Effector memory CD8-positive, alpha-beta T cell (primary cell): ENCODE measurements at regions not wholly inside any gene's neighbourhood (a gene's known extent, or its start where the extent isn't known, plus 50 kb on each side); places are given as distances from the start of the nearest gene placed in this dataset.

Source experiments
- ATAC-seq: fragments of 150-1000 bp; cut with Tn5 transposase; replicated peaks from 2 replicates; pipeline ENCODE4 v1.10.0; 2021; ENCODE audit warnings: mild to moderate bottlenecking, moderate library complexity
- DNase-seq, 3 experiments: peaks; one replicate each; pipeline ENCODE4 v3.0.0; 2021
- H3K27ac Mint-ChIP-seq, 2 donors: one replicate each; pipeline ENCODE4 v1.8.0; 2022; ENCODE audit warnings: mild to moderate bottlenecking in 2 of 2, mixed read lengths in 2 of 2, moderate library complexity in 2 of 2
- H3K27me3 Mint-ChIP-seq, 2 donors: one replicate each; pipeline ENCODE4 v1.8.0; 2022; ENCODE audit warnings: mixed read lengths in 2 of 2
- H3K36me3 Mint-ChIP-seq: one replicate; pipeline ENCODE4 v1.8.0; 2022; ENCODE audit warnings: mild to moderate bottlenecking, moderate library complexity, mixed read lengths; ENCODE audit not compliant: insufficient read depth
- H3K4me1 Mint-ChIP-seq, 2 donors: one replicate each; pipeline ENCODE4 v1.8.0; 2022; ENCODE audit warnings: low read depth in 2 of 2, mixed read lengths in 2 of 2
- H3K4me3 Mint-ChIP-seq, 2 donors: one replicate each; pipeline ENCODE4 v1.8.0; 2022; ENCODE audit warnings: mild to moderate bottlenecking in 2 of 2, mixed read lengths in 2 of 2, moderate library complexity in 2 of 2
- H3K9me3 Mint-ChIP-seq, 2 donors: one replicate each; pipeline ENCODE4 v1.8.0; 2022; ENCODE audit warnings: mixed read lengths in 2 of 2

DNA sequence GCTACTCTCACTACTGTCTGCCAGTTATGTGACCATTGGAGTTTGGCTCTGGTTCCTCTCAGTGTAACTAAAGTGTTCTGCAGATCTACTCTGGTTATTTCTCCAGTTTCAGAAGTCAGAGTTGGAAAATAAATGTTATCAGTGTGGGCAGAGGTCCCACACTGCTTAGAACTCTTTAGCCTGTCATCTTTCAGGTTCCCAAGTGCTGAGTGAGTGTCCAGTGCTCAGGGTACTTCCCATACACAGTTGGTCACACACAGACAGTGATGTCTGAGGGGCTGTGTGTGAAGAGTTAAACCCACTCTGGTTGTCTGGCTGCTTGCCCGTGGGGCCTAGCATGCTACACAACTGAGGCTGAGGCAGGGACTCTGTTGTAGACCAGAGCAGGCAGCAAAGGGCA lies 421.8 kb upstream of the MEX3C start:
- H3K9me3 Mint-ChIP-seq = peaks cover 0 to 2% of the 10 kb centered on the region in 2 donors
- H3K4me3 Mint-ChIP-seq = no peak overlapping the region

DNA sequence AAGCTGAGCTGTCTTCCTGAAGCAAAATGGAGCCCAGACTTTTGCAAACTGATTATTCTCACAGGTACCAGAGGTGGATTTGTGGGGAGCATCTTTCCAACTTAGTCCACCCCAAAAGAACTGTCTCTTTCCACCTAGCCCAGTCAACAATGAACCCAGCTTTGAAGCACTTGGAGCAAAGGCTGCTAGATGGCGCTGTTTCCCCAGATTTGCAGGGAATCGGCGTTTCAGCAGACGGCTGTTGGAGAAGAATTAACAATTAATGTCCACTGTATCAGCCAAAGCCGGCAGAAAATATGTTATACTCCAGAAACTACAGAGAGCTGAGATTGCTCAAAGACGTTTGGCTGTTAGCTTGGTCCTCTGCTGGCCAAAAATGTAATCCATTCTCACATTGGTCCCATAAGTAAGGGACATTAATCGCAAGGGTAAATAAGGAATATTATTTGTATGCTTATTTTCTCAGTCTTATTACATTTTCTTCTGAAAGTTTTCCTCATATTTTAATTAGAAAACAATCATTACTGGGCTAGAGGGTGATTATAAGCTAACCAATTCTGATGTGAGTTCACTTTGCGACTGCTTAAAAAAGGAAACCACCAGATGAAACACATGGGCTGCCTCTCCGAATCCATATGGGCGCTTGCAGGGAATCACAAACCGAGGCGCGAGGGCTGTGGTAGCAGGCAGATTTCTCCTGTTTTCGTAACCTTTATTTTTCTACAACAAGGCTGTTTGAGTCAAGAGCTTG lies 423.8 kb upstream of the MEX3C start:
- Mint-ChIP-seq H3K27ac (no peak overlapping the region), H3K4me1 (no peaks in the 10 kb centered on the region), H3K4me3 (no peak overlapping the region), H3K9me3 (peaks cover 0 to 2% of the 10 kb centered on the region in 2 donors), H3K27me3 (peaks cover 14 to 43% of the 10 kb centered on the region in 2 donors), H3K36me3 (no peaks in the 10 kb centered on the region)
- DNase-seq (no peak), ATAC-seq (no peak)

More for the DNA sequence above, 421.8 kb upstream of the MEX3C start:
- Mint-ChIP-seq H3K36me3 (no peaks in the 10 kb centered on the region), H3K27me3 (peaks cover 16 to 36% of the 10 kb centered on the region in 2 donors), H3K4me1 (no peaks in the 10 kb centered on the region), H3K27ac (no peak overlapping the region)
- ATAC-seq = no peak
- DNase-seq = no peak

DNA sequence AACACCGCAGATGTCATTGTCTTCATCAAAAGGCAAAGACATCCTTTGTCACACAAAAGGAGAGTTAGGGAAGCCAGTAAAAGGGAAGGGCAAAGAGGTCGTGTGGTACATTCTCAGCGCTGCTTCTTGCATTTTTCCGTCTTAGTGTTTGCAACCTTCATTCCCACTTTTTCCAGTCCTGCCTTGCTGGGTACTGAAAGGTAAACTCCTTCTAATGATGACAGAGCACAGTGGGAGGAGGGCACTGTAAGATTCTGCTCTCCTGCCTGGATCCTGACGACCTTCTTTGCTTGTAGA lies 424.3 kb upstream of the MEX3C start:
- no peaks in the 10 kb centered on the region for H3K36me3 Mint-ChIP-seq
- no peaks in the 10 kb centered on the region for H3K4me1 Mint-ChIP-seq
- H3K27me3 Mint-ChIP-seq = peaks cover 9 to 43% of the 10 kb centered on the region in 2 donors
- H3K9me3 Mint-ChIP-seq = peaks cover 0 to 2% of the 10 kb centered on the region in 2 donors
- ATAC-seq (no peak), DNase-seq (no peak)
- no peak overlapping the region for H3K4me3 Mint-ChIP-seq
- H3K27ac Mint-ChIP-seq = no peak overlapping the region

DNA sequence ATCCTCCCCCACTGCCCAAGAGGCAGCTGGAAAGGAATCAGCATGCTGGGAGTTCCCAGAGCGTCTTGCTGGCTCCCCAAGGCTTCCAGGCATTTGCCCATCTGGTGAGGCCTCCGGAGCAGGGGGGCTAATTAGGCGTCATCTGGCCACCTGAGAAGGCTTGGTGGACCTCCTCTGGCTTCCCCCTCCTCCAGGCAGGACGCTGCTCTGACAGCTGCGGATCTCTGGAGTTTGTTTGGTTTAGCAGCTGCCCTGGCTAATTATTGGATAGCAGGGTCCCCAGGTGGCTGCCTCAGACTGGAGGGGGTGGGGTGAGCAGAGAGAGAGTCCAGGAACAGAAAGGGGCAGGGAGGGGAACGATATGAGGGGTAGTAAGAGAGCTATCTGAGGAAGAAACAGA lies 425.2 kb upstream of the MEX3C start:
- Mint-ChIP-seq H3K9me3 (peaks cover 0 to 2% of the 10 kb centered on the region in 2 donors), H3K4me1 (no peaks in the 10 kb centered on the region), H3K4me3 (no peak overlapping the region), H3K36me3 (no peaks in the 10 kb centered on the region), H3K27ac (no peak overlapping the region), H3K27me3 (peaks cover 9 to 42% of the 10 kb centered on the region in 2 donors)
- DNase-seq (no peak), ATAC-seq (no peak)

DNA sequence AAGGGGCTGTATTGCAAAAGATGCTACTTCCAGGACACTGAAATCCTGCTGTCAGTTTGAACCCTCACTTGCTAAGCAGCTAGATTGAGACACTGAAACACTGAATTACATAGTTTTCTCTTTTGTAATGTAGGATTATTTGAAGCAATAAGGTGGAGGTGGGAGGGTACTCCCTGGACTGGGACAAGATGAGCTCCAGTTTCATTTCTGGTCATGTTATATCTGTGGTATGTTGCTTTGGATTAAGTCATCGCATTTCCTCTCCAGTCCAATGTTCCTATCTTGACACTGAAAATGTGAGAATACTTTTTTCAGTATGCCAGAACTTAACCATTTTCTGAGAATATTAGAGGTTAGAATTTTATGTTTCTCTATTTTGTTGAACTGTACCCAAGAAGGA lies 426.2 kb upstream of the MEX3C start:
- DNase-seq = no peak
- Mint-ChIP-seq H3K4me3 (no peak overlapping the region), H3K36me3 (no peaks in the 10 kb centered on the region), H3K9me3 (peaks cover 0 to 2% of the 10 kb centered on the region in 2 donors), H3K27me3 (peaks cover 9 to 36% of the 10 kb centered on the region in 2 donors), H3K4me1 (no peaks in the 10 kb centered on the region), H3K27ac (no peak overlapping the region)
- no peak for ATAC-seq

DNA sequence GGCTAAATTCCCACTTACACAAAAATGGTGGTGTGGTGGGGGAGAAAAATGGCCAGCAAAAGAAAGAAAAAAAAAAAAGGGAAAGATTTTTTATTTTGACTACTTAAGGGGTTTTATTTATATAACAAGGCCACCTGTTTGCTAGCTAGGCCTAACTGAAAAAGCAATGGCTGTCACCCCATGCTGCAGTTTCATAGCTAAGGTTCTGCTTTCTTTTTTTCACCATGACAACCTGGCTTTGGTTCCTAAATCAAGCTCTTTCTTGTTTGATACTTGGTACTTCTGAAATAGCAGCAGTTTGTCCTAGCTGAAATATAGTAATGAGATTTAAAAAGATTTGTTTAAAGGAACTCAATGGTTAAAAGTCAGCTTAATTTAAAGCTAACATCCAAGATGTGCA lies 433.2 kb upstream of the MEX3C start:
- H3K4me1 Mint-ChIP-seq = no peaks in the 10 kb centered on the region
- H3K9me3 Mint-ChIP-seq = peaks cover 0 to under 1% of the 10 kb centered on the region in 2 donors
- H3K36me3 Mint-ChIP-seq = no peaks in the 10 kb centered on the region
- H3K4me3 Mint-ChIP-seq = no peak overlapping the region
- DNase-seq = no peak
- no peak for ATAC-seq
- no peak overlapping the region for H3K27ac Mint-ChIP-seq
- H3K27me3 Mint-ChIP-seq = no peaks in the 10 kb centered on the region

DNA sequence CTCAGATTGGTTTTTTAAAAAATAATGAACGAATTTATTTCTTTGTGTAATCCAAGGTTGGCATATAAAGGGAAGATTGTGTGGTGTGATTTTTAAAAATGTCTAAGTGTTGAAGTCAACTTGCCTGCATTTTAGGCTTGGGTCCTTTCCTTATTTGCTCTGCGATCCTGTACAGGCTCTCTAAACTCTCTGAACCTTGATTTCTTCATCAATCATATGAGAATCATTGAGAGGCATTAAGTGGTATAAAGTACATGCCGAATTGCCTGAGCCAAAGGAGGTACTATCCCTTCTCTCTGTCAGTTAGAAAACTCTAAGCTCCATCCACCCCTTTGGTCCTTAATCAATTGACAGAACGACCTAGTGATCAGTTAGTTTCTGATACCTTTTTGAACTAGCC lies 440.4 kb upstream of the MEX3C start:
- DNase-seq = no peak
- H3K4me3 Mint-ChIP-seq = no peak overlapping the region

DNA sequence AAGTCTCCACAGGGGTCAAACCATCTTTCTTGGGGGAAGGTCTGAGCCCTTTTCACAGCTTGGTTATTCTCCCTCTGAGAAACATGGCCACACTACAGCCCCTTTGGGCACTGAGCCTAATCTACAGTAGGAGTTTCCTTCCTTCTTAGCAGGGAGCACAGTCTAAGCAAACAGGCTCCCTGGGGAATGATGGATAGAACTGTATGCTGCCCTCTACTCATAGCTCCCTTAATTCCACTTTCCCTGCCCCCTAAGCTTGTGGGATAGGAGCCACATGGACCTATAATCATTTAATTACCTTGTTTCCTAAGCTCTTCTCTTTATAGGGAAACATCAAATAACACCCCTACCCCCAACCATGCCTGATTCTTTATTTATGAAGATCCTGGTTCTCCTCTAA lies 442.1 kb upstream of the MEX3C start:
- Mint-ChIP-seq H3K9me3 (peaks cover 0 to 1% of the 10 kb centered on the region in 2 donors), H3K4me1 (no peaks in the 10 kb centered on the region), H3K36me3 (no peaks in the 10 kb centered on the region), H3K4me3 (no peak overlapping the region), H3K27me3 (peaks cover 10 to 18% of the 10 kb centered on the region in 2 donors), H3K27ac (no peak overlapping the region)
- no peak for DNase-seq
- no peak for ATAC-seq

More for the DNA sequence above, 440.4 kb upstream of the MEX3C start:
- Mint-ChIP-seq H3K27ac (no peak overlapping the region), H3K9me3 (peaks cover 0 to 1% of the 10 kb centered on the region in 2 donors), H3K36me3 (no peaks in the 10 kb centered on the region), H3K27me3 (peaks cover 10 to 18% of the 10 kb centered on the region in 2 donors), H3K4me1 (no peaks in the 10 kb centered on the region)
- no peak for ATAC-seq

DNA sequence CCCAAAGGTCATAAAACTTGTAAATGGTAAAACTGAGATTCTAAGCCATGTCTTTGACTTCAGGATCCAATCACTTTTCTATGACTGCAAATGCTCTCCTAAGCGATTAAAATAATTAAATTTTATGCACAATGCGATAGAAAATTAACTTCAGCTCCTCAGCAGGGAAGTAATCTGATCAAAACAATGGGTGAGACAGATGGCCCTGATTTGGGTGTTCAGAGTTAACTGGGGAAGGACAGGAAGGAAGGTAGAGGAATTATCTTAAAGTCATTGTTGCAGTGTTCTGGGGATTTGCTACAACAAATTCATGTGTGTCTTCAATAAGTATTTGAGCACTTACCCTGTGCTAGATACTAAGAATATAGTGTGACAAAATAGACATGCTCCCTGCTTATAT lies 446.0 kb upstream of the MEX3C start:
- Mint-ChIP-seq H3K4me3 (no peak overlapping the region), H3K36me3 (no peaks in the 10 kb centered on the region), H3K27ac (no peak overlapping the region), H3K27me3 (peaks cover 10 to 13% of the 10 kb centered on the region in 2 donors), H3K9me3 (no peaks in the 10 kb centered on the region), H3K4me1 (no peaks in the 10 kb centered on the region)
- DNase-seq = no peak
- no peak for ATAC-seq

DNA sequence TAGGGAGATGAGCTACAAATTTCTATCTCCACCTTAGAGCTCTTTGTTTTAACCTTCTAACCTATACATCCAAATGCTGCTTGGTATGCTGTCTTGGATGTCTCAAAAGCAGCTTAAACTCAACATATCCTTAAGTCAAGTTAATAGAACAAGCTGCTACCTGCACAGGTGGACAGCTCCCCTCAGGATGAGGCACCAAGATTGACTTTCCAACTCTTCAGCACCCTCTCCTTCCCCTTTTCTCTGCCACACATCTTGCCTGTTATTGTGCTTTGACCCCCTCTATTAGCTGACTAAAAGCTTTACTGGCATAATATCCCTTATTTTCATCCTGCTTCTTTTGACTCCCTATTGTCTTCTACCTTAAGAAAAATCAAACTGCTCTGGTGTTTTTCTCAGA lies 448.1 kb upstream of the MEX3C start:
- no peaks in the 10 kb centered on the region for H3K9me3 Mint-ChIP-seq
- H3K27ac Mint-ChIP-seq = no peak overlapping the region
- no peaks in the 10 kb centered on the region for H3K27me3 Mint-ChIP-seq
- ATAC-seq (no peak), DNase-seq (no peak)
- no peaks in the 10 kb centered on the region for H3K4me1 Mint-ChIP-seq
- H3K36me3 Mint-ChIP-seq = no peaks in the 10 kb centered on the region
- no peak overlapping the region for H3K4me3 Mint-ChIP-seq

DNA sequence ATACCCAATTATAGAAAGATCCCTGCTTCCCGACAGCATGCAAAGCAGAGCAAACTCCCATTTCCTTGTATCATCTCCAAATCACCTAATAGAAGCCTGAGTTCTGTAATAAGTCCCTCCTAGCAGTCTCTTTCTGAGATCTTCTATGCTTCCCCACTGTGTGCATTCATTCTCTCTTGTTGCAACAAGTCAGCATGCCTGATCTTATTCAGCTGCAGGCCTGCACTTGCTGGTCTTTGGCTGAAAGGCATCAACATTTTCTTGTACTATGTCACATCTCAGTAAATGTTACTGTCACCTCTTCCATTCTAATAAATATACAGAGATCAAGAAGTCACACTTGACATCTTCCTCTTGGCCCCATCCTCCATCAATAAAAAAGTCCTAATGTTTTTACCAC lies 449.9 kb upstream of the MEX3C start:
- Mint-ChIP-seq H3K9me3 (no peaks in the 10 kb centered on the region), H3K4me3 (no peak overlapping the region), H3K27ac (no peak overlapping the region), H3K36me3 (no peaks in the 10 kb centered on the region), H3K4me1 (no peaks in the 10 kb centered on the region), H3K27me3 (peaks cover 0 to 9% of the 10 kb centered on the region in 2 donors)
- DNase-seq (no peak), ATAC-seq (no peak)

DNA sequence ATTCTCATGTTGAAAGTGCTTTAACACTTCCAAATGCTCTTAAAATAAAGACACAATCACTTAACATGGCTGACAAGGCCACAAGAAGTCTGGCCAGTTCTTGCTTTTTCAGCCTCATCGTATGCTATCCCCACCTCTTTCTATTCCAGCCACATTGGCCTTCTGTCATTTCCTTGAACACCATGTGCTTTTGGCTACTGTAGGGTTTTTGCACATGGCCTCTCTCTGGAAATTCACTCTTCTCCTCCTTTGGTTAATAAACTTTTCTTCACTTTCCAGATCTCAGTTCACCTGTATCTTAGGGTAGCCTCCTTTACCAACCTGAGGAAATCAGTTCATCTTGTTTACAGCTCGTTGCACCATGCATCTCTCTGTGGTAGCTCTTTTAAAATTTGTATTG lies 450.5 kb upstream of the MEX3C start:
- Mint-ChIP-seq H3K4me1 (no peaks in the 10 kb centered on the region), H3K27ac (no peak overlapping the region), H3K27me3 (peaks cover 0 to 9% of the 10 kb centered on the region in 2 donors), H3K9me3 (no peaks in the 10 kb centered on the region), H3K4me3 (no peak overlapping the region), H3K36me3 (no peaks in the 10 kb centered on the region)
- ATAC-seq (no peak), DNase-seq (no peak)

DNA sequence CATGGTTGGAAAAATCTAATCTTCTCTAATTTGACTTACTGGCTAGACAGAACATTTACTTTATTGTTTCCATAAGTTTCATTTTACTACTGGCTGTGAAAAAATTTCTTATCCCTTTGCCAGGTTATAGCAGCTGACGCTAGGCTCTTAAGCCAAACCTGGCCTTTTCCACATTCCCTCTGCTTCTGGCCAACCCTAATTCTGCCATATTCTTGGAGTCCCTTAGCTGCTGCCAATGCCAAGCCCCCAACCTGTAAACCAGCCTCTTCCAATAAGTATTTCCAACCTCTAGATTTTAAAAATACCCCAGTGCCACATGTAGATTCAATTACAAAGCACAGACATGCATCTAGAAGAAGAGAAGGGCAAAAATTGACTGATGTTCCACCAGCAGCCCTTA lies 452.3 kb upstream of the MEX3C start:
- Mint-ChIP-seq H3K27me3 (peaks cover 5 to 14% of the 10 kb centered on the region in 2 donors), H3K4me3 (no peak overlapping the region), H3K36me3 (no peaks in the 10 kb centered on the region), H3K27ac (no peak overlapping the region), H3K9me3 (no peaks in the 10 kb centered on the region), H3K4me1 (no peaks in the 10 kb centered on the region)
- DNase-seq (no peak), ATAC-seq (no peak)

DNA sequence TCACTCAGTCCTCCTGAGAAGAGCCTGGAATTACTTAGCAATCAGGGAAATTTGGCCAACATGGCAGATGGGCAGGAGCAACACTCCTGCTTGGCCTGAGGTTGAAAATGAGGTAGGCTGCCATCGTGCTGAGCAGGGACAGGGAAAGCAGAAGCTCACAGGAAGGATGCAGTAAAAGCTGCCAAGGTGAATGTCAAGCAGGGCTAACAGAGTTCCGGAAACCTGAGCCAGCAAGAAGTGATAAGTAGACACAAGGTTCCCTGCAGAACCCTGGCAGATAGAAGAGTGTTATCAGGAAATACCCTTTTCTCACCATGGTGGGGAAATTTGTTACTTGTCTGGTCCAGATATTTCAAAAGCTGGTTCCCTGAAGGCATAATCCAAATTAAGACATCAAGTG lies 454.3 kb upstream of the MEX3C start:
- H3K4me1 Mint-ChIP-seq = no peaks in the 10 kb centered on the region
- H3K27ac Mint-ChIP-seq = no peak overlapping the region
- no peaks in the 10 kb centered on the region for H3K9me3 Mint-ChIP-seq
- ATAC-seq (no peak), DNase-seq (no peak)
- no peaks in the 10 kb centered on the region for H3K36me3 Mint-ChIP-seq
- H3K27me3 Mint-ChIP-seq = peaks cover 19 to 26% of the 10 kb centered on the region in 2 donors
- no peak overlapping the region for H3K4me3 Mint-ChIP-seq
